ENCODE measurements at regions not wholly inside any gene's neighbourhood (a gene's known extent, or its start where the extent isn't known, plus 50 kb on each side); places are given as distances from the start of the nearest gene placed in this dataset.

- H3K27ac ChIP-seq: no peak overlapping the region
- no peaks in the 10 kb centered on the region for H3K9me3 ChIP-seq
- H3K4me1 ChIP-seq (ENCODE audit: insufficient read depth): peaks cover 1% of the 10 kb centered on the region
- TF ChIP-seq POLR2A (IDR thresholded peaks at IDR 0.05) (no peak), EP300 (IDR thresholded peaks at IDR 0.05) (no peak), CTCF (IDR thresholded peaks at IDR 0.05) (no peak)
- 84 to 85% (median 84%) methylated on average over 17 of the region's 17 CpGs for WGBS, 3 donors
- DNase-seq: no peak
- no peaks in the 10 kb centered on the region for H3K36me3 ChIP-seq
- H3K27me3 ChIP-seq: no peaks in the 10 kb centered on the region
- intact Hi-C loops (cut with DNase I): no loop called here
- no peak overlapping the region for H3K4me3 ChIP-seq
Observed at GRCh38 chr16:22681554-22682291, 132.2 kb upstream of the HS3ST2 start.

- Histone ChIP-seq H3K27ac (no peak overlapping the region), H3K27me3 (no peaks in the 10 kb centered on the region), H3K9me3 (no peaks in the 10 kb centered on the region), H3K36me3 (no peaks in the 10 kb centered on the region), H3K4me3 (no peak overlapping the region), H3K4me1 (ENCODE audit: insufficient read depth) (peaks cover 1% of the 10 kb centered on the region)
- intact Hi-C loops (cut with DNase I): no loop called here
- TF ChIP-seq POLR2A (IDR thresholded peaks at IDR 0.05) (no peak), EP300 (IDR thresholded peaks at IDR 0.05) (no peak), CTCF (IDR thresholded peaks at IDR 0.05) (no peak)
- WGBS, 3 donors: 75 to 84% (median 84%) methylated on average over 4 of the region's 4 CpGs
- no peak for DNase-seq
Observed at GRCh38 chr16:22683258-22683657, 130.7 kb upstream of the HS3ST2 start.

DNA sequence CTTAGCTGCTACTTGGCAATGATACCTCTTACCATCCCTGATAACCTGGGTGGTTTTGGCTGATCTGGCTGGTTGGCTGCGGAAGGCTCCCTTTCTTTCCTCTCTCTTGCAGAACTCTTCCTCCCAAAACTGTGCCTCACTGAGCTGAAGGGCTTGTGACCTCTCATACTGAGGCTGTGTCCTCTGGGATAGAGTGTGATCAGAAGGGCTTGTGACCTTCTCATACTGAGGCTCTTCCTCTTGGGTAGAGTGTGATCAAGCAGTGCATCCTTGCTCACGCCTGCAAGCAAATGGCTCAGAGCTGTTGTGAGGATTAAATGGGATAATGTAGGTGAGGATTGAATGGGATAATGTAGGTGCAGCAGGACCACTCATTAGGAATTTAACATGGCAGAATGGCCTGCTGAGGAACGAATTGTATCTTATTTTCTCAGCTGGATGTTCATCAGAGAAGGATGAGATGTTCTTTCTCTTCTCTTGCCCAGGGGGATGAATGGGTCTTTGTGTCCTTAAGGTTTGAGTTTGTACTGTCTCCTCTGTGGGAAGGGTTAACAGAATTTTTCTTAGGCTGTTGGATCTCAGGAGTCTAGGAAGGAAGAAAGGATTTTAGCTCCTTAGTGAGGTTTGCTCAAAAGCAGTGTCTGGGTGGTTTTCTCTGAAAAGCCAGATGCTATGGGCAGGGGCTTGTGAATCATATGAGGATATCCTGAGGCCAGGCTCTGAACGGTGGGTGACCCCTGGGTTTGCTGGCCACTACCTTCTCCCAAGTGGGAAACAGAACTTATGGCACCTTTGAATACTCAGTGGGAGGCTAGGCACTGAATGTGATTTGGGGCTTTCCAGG lies 130.0 kb upstream of the HS3ST2 start:
- intact Hi-C loops (cut with DNase I): no loop called here
- no peaks in the 10 kb centered on the region for H3K36me3 ChIP-seq
- H3K27me3 ChIP-seq: no peaks in the 10 kb centered on the region
- H3K4me1 ChIP-seq (ENCODE audit: insufficient read depth): peaks cover 1% of the 10 kb centered on the region
- no peak overlapping the region for H3K27ac ChIP-seq
- H3K9me3 ChIP-seq: no peaks in the 10 kb centered on the region
- TF ChIP-seq CTCF (IDR thresholded peaks at IDR 0.05) (no peak), EP300 (IDR thresholded peaks at IDR 0.05) (no peak), POLR2A (IDR thresholded peaks at IDR 0.05) (no peak)
- DNase-seq: no peak
- no peak overlapping the region for H3K4me3 ChIP-seq
- WGBS, 3 donors: 68 to 72% (median 68%) methylated on average over 4 of the region's 4 CpGs

DNA sequence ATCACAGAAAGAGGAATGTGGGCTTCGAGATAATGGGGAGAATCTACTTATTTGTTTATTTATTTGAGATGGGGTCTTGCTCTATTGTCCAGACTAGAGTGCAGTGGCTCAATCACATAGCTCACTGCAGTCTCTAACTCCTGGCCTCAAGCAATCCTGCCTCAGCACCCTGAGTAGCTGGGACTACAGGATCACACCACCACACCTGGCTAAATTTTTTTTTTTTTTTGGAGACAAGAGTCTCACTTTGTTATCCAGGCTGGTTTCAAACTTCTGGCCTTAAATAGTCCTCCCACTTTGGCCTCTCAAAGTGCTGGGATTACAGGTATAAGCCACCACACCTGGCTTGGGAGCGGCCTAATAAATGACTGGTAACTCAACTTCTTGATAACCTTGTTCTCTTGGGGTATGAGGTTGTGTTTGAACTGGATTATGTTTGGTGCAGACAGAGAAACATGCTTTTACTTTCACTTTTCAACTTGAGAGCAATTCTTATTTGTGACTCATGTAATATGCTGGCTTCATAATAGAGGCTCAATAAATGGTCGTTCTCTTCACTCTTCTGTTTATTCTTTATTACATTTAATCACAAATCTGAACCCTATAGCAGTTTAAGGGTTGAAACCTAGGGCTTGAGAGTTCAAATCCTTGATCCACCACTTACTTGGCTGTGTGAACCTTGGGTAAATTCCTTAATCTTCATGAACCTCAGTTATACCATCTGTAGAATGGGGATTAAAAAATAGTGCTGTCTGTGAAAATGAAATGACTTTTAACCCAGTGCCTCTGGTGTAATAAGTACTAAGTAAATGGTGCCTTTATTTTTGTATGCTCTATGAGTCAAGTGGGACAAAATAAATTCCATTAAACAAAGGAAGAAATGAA lies 129.1 kb upstream of the HS3ST2 start:
- H3K9me3 ChIP-seq: no peaks in the 10 kb centered on the region
- WGBS, 3 donors: 68 to 82% (median 71%) methylated on average over 3 of the region's 3 CpGs
- no peaks in the 10 kb centered on the region for H3K27me3 ChIP-seq
- peaks cover 1% of the 10 kb centered on the region for H3K4me1 ChIP-seq (ENCODE audit: insufficient read depth)
- no peak overlapping the region for H3K27ac ChIP-seq
- intact Hi-C loops (cut with DNase I): no loop called here
- TF ChIP-seq EP300 (IDR thresholded peaks at IDR 0.05) (no peak), POLR2A (IDR thresholded peaks at IDR 0.05) (no peak), CTCF (IDR thresholded peaks at IDR 0.05) (no peak)
- DNase-seq: no peak
- H3K36me3 ChIP-seq: no peaks in the 10 kb centered on the region
- H3K4me3 ChIP-seq: no peak overlapping the region
